ENCODE measurements at regions not wholly inside any gene's neighbourhood (a gene's known extent, or its start where the extent isn't known, plus 50 kb on each side); places are given as distances from the start of the nearest gene placed in this dataset.

- Histone ChIP-seq H2AFZ (ENCODE audit: low read length) (no peak overlapping the region), H3K4me1 (ENCODE audit: control insufficient read depth, extremely low read depth, insufficient read depth, low read length) (no peaks in the 10 kb centered on the region), H3K4me2 (ENCODE audit: extremely low read depth, insufficient read depth, low read length) (no peak overlapping the region), H3K27ac (ENCODE audit: insufficient read depth, low read length) (no peak overlapping the region), H3K9me3 (ENCODE audit: control insufficient read depth, insufficient read depth, low read depth, low read length) (no peaks in the 10 kb centered on the region), H3K27me3 (ENCODE audit: control insufficient read depth, insufficient read depth, low read length) (peaks cover 31% of the 10 kb centered on the region), H3K4me3 (replicated peaks in 1 of 4; ENCODE audit: control extremely low read depth in 1 of 4, insufficient read depth in 1 of 4, low read depth in 3 of 4, low read length in 4 of 4) (no peak overlapping the region), H3K36me3 (ENCODE audit: control insufficient read depth, insufficient read depth, low read length) (no peaks in the 10 kb centered on the region), H3K79me2 (ENCODE audit: control insufficient read depth, insufficient read depth, low read length) (no peaks in the 10 kb centered on the region), H3K9ac (ENCODE audit: insufficient read depth, low read length) (no peak overlapping the region), H4K20me1 (ENCODE audit: control insufficient read depth, extremely low read depth, insufficient read depth, low read length) (no peaks in the 10 kb centered on the region)
- TF ChIP-seq CTCF (conservative IDR thresholded peaks at IDR 0.05 in 1 of 2, IDR thresholded peaks at IDR 0.05 in 1 of 2; ENCODE audit: low read depth in 1 of 2, low read length in 2 of 2), result no peak
- TF ChIP-seq EZH2 (IDR thresholded peaks at IDR 0.05; ENCODE audit: low read length, missing control alignments), result no peak
- no peak for DNase-seq (ENCODE audit: low read depth in 2 of 2)
Measured at GRCh38 chr15:70439304-70439877, 324.0 kb downstream of the UACA start.

- DNase-seq (ENCODE audit: low read depth in 2 of 2), result no peak
- Histone ChIP-seq H3K9me3 (ENCODE audit: control insufficient read depth, insufficient read depth, low read depth, low read length) (no peaks in the 10 kb centered on the region), H3K4me2 (ENCODE audit: extremely low read depth, insufficient read depth, low read length) (no peak overlapping the region), H3K9ac (ENCODE audit: insufficient read depth, low read length) (no peak overlapping the region), H4K20me1 (ENCODE audit: control insufficient read depth, extremely low read depth, insufficient read depth, low read length) (no peaks in the 10 kb centered on the region), H3K27ac (ENCODE audit: insufficient read depth, low read length) (no peak overlapping the region), H3K79me2 (ENCODE audit: control insufficient read depth, insufficient read depth, low read length) (no peaks in the 10 kb centered on the region), H3K27me3 (ENCODE audit: control insufficient read depth, insufficient read depth, low read length) (peaks cover 26% of the 10 kb centered on the region), H3K4me3 (replicated peaks in 1 of 4; ENCODE audit: control extremely low read depth in 1 of 4, insufficient read depth in 1 of 4, low read depth in 3 of 4, low read length in 4 of 4) (no peak overlapping the region), H3K36me3 (ENCODE audit: control insufficient read depth, insufficient read depth, low read length) (no peaks in the 10 kb centered on the region), H3K4me1 (ENCODE audit: control insufficient read depth, extremely low read depth, insufficient read depth, low read length) (no peaks in the 10 kb centered on the region), H2AFZ (ENCODE audit: low read length) (no peak overlapping the region)
- TF ChIP-seq EZH2 (IDR thresholded peaks at IDR 0.05; ENCODE audit: low read length, missing control alignments) (no peak), CTCF (conservative IDR thresholded peaks at IDR 0.05 in 1 of 2, IDR thresholded peaks at IDR 0.05 in 1 of 2; ENCODE audit: low read depth in 1 of 2, low read length in 2 of 2) (no peak)
Measured at GRCh38 chr15:70438776-70439175, 324.6 kb downstream of the UACA start.

- H2AFZ ChIP-seq (ENCODE audit: low read length), result no peak overlapping the region
- H3K4me3 ChIP-seq (replicated peaks in 1 of 4; ENCODE audit: control extremely low read depth in 1 of 4, insufficient read depth in 1 of 4, low read depth in 3 of 4, low read length in 4 of 4), result no peak overlapping the region
- H3K79me2 ChIP-seq (ENCODE audit: control insufficient read depth, insufficient read depth, low read length), result no peaks in the 10 kb centered on the region
- H3K9ac ChIP-seq (ENCODE audit: insufficient read depth, low read length), result no peak overlapping the region
- H3K9me3 ChIP-seq (ENCODE audit: control insufficient read depth, insufficient read depth, low read depth, low read length), result no peaks in the 10 kb centered on the region
- no peaks in the 10 kb centered on the region for H4K20me1 ChIP-seq (ENCODE audit: control insufficient read depth, extremely low read depth, insufficient read depth, low read length)
- no peak for DNase-seq (ENCODE audit: low read depth in 2 of 2)
- peaks cover 24% of the 10 kb centered on the region for H3K27me3 ChIP-seq (ENCODE audit: control insufficient read depth, insufficient read depth, low read length)
- H3K36me3 ChIP-seq (ENCODE audit: control insufficient read depth, insufficient read depth, low read length), result no peaks in the 10 kb centered on the region
- no peak overlapping the region for H3K27ac ChIP-seq (ENCODE audit: insufficient read depth, low read length)
- H3K4me1 ChIP-seq (ENCODE audit: control insufficient read depth, extremely low read depth, insufficient read depth, low read length), result no peaks in the 10 kb centered on the region
- no peak for TF ChIP-seq CTCF (conservative IDR thresholded peaks at IDR 0.05 in 1 of 2, IDR thresholded peaks at IDR 0.05 in 1 of 2; ENCODE audit: low read depth in 1 of 2, low read length in 2 of 2)
- no peak for TF ChIP-seq EZH2 (IDR thresholded peaks at IDR 0.05; ENCODE audit: low read length, missing control alignments)
- H3K4me2 ChIP-seq (ENCODE audit: extremely low read depth, insufficient read depth, low read length), result no peak overlapping the region
Measured at GRCh38 chr15:70437882-70438451, 325.4 kb downstream of the UACA start.
